Neural cell (in vitro differentiated cells): ENCODE measurements at regions not wholly inside any gene's neighbourhood (a gene's known extent, or its start where the extent isn't known, plus 50 kb on each side); places are given as distances from the start of the nearest gene placed in this dataset.

ENCODE experiments used
- H2AFZ ChIP-seq: fragments of 200-600, 300-800 bp; sonication (generic), shearing (Covaris generic); 2 replicates; pipeline ENCODE4 v1.6.0; 2014; ENCODE audit warnings: low read depth, mild to moderate bottlenecking, antibody characterized with exemption, low read length, moderate library complexity
- H3F3A ChIP-seq: fragments of 200-600 bp; shearing (Covaris generic); 2 replicates; pipeline ENCODE4 v1.6.1; 2016; ENCODE audit warnings: mild to moderate bottlenecking, moderate library complexity, mixed read lengths, antibody characterized with exemption, low read length; ENCODE audit not compliant: insufficient read depth, poor library complexity, severe bottlenecking
- H3K27ac ChIP-seq: fragments of 200-600, 300-800 bp; sonication (generic), shearing (Covaris generic); 2 replicates; pipeline ENCODE4 v1.5.1; 2014; ENCODE audit warnings: mild to moderate bottlenecking, low read length, moderate library complexity
- H3K27me3 ChIP-seq: fragments of 300-800, 200-600 bp; sonication (generic), shearing (Covaris generic); 2 replicates; pipeline ENCODE4 v1.6.0; 2014; ENCODE audit warnings: mild to moderate bottlenecking, low read depth, low read length, moderate library complexity; ENCODE audit not compliant: insufficient read depth
- H3K36me3 ChIP-seq: fragments of 300-800, 200-600 bp; sonication (generic), shearing (Covaris generic); 2 replicates; pipeline ENCODE4 v1.5.1; 2014; ENCODE audit warnings: mild to moderate bottlenecking, antibody characterized with exemption, low read length, moderate library complexity; ENCODE audit not compliant: insufficient read depth
- H3K4me2 ChIP-seq: fragments of 300-800, 200-600 bp; sonication (generic), shearing (Covaris generic); 2 replicates; pipeline ENCODE4 v1.6.0; 2014; ENCODE audit warnings: mild to moderate bottlenecking, low read length
- H3K4me3 ChIP-seq: fragments of 300-800, 200-600 bp; sonication (generic), shearing (Covaris generic); 2 replicates; pipeline ENCODE4 v1.5.1; 2014; ENCODE audit warnings: mild to moderate bottlenecking, low read length, moderate library complexity
- H3K79me2 ChIP-seq: fragments of 200-600 bp; shearing (Covaris generic); replicated peaks from 2 replicates; pipeline ENCODE4 v1.6.0; 2014; ENCODE audit warnings: mild to moderate bottlenecking, low read length, moderate library complexity; ENCODE audit not compliant: insufficient read depth
- H3K9ac ChIP-seq: fragments of 300-800, 200-600 bp; sonication (generic), shearing (Covaris generic); 2 replicates; pipeline ENCODE4 v1.6.1; 2016; ENCODE audit warnings: mild to moderate bottlenecking, low read length, mixed read lengths
- H3K9me2 ChIP-seq: fragments of 200-600 bp; shearing (Covaris generic); 2 replicates; pipeline ENCODE4 v1.6.1; 2016; ENCODE audit warnings: mild to moderate bottlenecking, low read length, mixed read lengths; ENCODE audit not compliant: insufficient read depth
- H3K9me3 ChIP-seq: fragments of 200-600, 300-800 bp; sonication (generic), shearing (Covaris generic); 2 replicates; pipeline ENCODE4 v1.6.1; 2016; ENCODE audit warnings: mild to moderate bottlenecking, mixed run types, low read length, moderate library complexity, mixed read lengths
- H4K20me1 ChIP-seq: fragments of 200-600 bp; shearing (Covaris generic); 2 replicates; pipeline ENCODE4 v1.6.1; 2016; ENCODE audit warnings: mild to moderate bottlenecking, mixed run types; ENCODE audit not compliant: insufficient read depth
- CTCF ChIP-seq: fragments of 450-650 bp; IDR thresholded peaks from 2 replicates; pipeline ENCODE4 v1.5.1; 2014; ENCODE audit warnings: antibody characterized with exemption, mild to moderate bottlenecking, moderate library complexity; ENCODE audit not compliant: poor library complexity, severe bottlenecking
- EP300 ChIP-seq: fragments of 450-650 bp; conservative IDR thresholded peaks from 2 replicates; pipeline ENCODE4 v1.6.1; 2014; ENCODE audit warnings: antibody characterized with exemption, mild to moderate bottlenecking, moderate library complexity; ENCODE audit not compliant: poor library complexity, severe bottlenecking
- EZH2 ChIP-seq: fragments of 200-600, 300-800 bp; shearing (Covaris generic), sonication (generic); IDR thresholded peaks from 2 replicates; pipeline ENCODE4 v1.6.1; 2014; ENCODE audit warnings: antibody characterized with exemption, low read length, borderline replicate concordance, mild to moderate bottlenecking; ENCODE audit not compliant: insufficient read depth, poor library complexity, severe bottlenecking
- MXI1 ChIP-seq: fragments of 450-650 bp; conservative IDR thresholded peaks from 2 replicates; pipeline ENCODE4 v1.6.1; 2014; ENCODE audit warnings: antibody characterized with exemption, mild to moderate bottlenecking; ENCODE audit not compliant: poor library complexity, severe bottlenecking
- POLR2AphosphoS5 ChIP-seq: IDR thresholded peaks from 2 replicates; pipeline ENCODE4 v1.6.1; 2012
- RAD21 ChIP-seq: fragments of 450-650 bp; conservative IDR thresholded peaks from 2 replicates; pipeline ENCODE4 v1.6.1; 2014; ENCODE audit warnings: antibody characterized with exemption, mild to moderate bottlenecking, moderate library complexity
- REST ChIP-seq: IDR thresholded peaks from 2 replicates; pipeline ENCODE4 v1.6.1; 2012; ENCODE audit warnings: borderline replicate concordance
- SMC3 ChIP-seq: fragments of 450-650 bp; conservative IDR thresholded peaks from 2 replicates; pipeline ENCODE4 v1.6.1; 2014; ENCODE audit warnings: antibody characterized with exemption, mild to moderate bottlenecking, moderate library complexity; ENCODE audit not compliant: poor library complexity
- TAF1 ChIP-seq: IDR thresholded peaks from 2 replicates; pipeline ENCODE4 v1.6.1; 2012; ENCODE audit warnings: low read depth

DNA sequence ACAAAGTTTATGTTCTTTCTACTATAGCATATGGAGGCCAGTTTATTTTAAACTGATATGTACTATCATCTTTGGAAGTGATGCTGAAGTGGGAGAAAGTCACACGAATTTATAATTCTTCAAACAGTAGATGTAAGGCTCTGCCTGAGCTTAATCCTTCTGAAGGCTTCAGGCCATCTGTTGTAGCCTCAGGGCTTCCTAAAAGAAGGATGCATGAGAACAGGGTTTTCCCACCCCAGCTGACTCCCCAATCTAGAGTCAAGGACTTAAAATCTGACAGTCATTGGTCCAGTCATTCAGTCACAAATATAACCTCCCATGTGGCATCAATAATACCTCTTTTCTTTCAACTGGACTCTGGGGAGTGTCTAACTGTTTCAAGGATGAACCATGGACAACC lies 330.5 kb downstream of the KCNS3 start:
- H3F3A ChIP-seq, result no peaks in the 10 kb centered on the region
- TF ChIP-seq EZH2 (no peak), RAD21 (no peak), EP300 (no peak), REST (no peak), TAF1 (no peak), CTCF (no peak), MXI1 (no peak), POLR2AphosphoS5 (no peak), SMC3 (no peak)
- no peak overlapping the region for H3K27ac ChIP-seq
- H3K4me2 ChIP-seq, result no peak overlapping the region
- no peak overlapping the region for H3K4me3 ChIP-seq
- H3K27me3 ChIP-seq, result no peaks in the 10 kb centered on the region
- H2AFZ ChIP-seq, result no peak overlapping the region
- H3K9me3 ChIP-seq, result no peaks in the 10 kb centered on the region
- H3K9me2 ChIP-seq, result no peaks in the 10 kb centered on the region
- H3K36me3 ChIP-seq, result no peaks in the 10 kb centered on the region
- no peaks in the 10 kb centered on the region for H3K79me2 ChIP-seq
- no peaks in the 10 kb centered on the region for H4K20me1 ChIP-seq
- H3K9ac ChIP-seq, result no peak overlapping the region

DNA sequence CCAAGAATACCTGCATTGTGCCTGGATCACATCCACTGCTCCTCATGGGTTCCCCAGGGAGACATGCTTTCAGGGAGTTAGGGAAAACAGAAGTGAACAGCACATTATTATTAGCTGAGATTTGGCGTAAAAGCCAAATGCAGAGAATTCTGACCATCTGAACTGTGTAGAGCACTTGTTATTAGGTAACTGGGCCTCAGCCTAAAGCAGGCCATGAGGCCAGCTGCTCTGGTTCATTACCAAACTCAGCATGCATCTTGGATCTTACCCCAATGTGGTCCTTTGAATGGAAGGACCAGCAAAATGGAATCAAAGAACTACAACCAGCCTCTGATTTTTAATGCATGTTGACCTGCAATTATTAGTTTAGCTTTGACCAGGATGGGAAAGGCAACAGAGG lies 322.3 kb downstream of the KCNS3 start:
- Histone ChIP-seq H3K27ac (no peak overlapping the region), H3K9me3 (no peaks in the 10 kb centered on the region), H3K79me2 (no peaks in the 10 kb centered on the region), H3F3A (no peaks in the 10 kb centered on the region), H3K36me3 (no peaks in the 10 kb centered on the region), H3K4me3 (no peak overlapping the region), H3K9me2 (no peaks in the 10 kb centered on the region), H4K20me1 (no peaks in the 10 kb centered on the region), H3K4me2 (no peak overlapping the region), H3K27me3 (no peaks in the 10 kb centered on the region), H2AFZ (no peak overlapping the region), H3K9ac (no peak overlapping the region)
- TF ChIP-seq TAF1, result no peak
- TF ChIP-seq EP300, result no peak

DNA sequence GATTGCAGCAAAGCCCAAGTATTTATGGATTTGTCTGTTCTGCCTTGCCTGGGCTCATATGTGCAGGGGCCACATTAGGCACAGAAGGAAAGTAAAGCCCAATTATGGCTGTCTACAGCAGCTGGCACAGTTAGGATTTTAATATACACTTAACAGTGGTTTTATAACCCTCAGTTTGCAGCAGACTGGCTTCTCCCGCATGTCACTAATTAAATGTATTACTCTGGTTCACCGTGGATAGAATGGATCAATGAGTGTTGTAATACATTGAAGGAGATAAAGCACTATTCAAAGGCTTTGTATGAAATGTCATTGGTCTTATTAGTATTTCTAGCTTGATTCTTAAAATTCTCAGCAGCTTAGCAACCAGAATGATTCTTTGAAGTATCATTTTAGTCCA lies 320.2 kb downstream of the KCNS3 start:
- H3K79me2 ChIP-seq, result no peaks in the 10 kb centered on the region
- no peak overlapping the region for H3K27ac ChIP-seq
- H3K9ac ChIP-seq, result no peak overlapping the region
- no peak overlapping the region for H2AFZ ChIP-seq
- H3K4me2 ChIP-seq, result no peak overlapping the region
- H3K27me3 ChIP-seq, result no peaks in the 10 kb centered on the region
- H3K9me2 ChIP-seq, result no peaks in the 10 kb centered on the region
- H3K4me3 ChIP-seq, result no peak overlapping the region
- no peaks in the 10 kb centered on the region for H3K9me3 ChIP-seq
- H4K20me1 ChIP-seq, result no peaks in the 10 kb centered on the region
- H3K36me3 ChIP-seq, result no peaks in the 10 kb centered on the region
- no peaks in the 10 kb centered on the region for H3F3A ChIP-seq
- no peak for TF ChIP-seq EZH2
